OCI-LY3 (cell line): ENCODE measurements at regions not wholly inside any gene's neighbourhood (a gene's known extent, or its start where the extent isn't known, plus 50 kb on each side); places are given as distances from the start of the nearest gene placed in this dataset.
A peak's percentile ranks its signal among the peaks of the same experiment; 100 is the strongest.

Source experiments
- H2AFZ ChIP-seq: fragments of 200-600, 300-600 bp; shearing (Covaris generic); 2 replicates; pipeline ENCODE4 v1.6.0; 2014; ENCODE audit warnings: antibody characterized with exemption, low read depth, low read length
- H3K27ac ChIP-seq: fragments of 200-600, 300-600 bp; sonication (generic); 2 replicates; pipeline ENCODE4 v1.5.1; 2014; ENCODE audit warnings: mild to moderate bottlenecking, low read length, moderate library complexity, mixed read lengths
- H3K27me3 ChIP-seq: fragments of 200-600, 300-600 bp; sonication (generic); 2 replicates; pipeline ENCODE4 v1.6.1; 2014; ENCODE audit warnings: low read depth, low read length, mixed read lengths
- H3K36me3 ChIP-seq: fragments of 200-600, 300-600 bp; sonication (generic); replicated peaks from 2 replicates; pipeline ENCODE3; 2014; ENCODE audit warnings: low read depth, low read length, mixed read lengths
- H3K4me1 ChIP-seq: fragments of 300-600, 200-600 bp; sonication (generic); 2 replicates; pipeline ENCODE4 v1.6.1; 2014; ENCODE audit warnings: low read length, mixed read lengths
- H3K4me2 ChIP-seq: fragments of 200-600, 300-600 bp; sonication (generic); 2 replicates; pipeline ENCODE4 v1.6.1; 2014; ENCODE audit warnings: low read length, mixed read lengths
- H3K4me3 ChIP-seq: fragments of 300-600, 200-600 bp; sonication (generic); 2 replicates; pipeline ENCODE4 v1.5.1; 2014; ENCODE audit warnings: antibody characterized with exemption, mild to moderate bottlenecking, low read length, moderate library complexity
- H3K79me2 ChIP-seq: fragments of 300-600, 200-600 bp; shearing (Covaris generic); 2 replicates; pipeline ENCODE4 v1.6.1; 2014; ENCODE audit warnings: mild to moderate bottlenecking, low read length, mixed read lengths
- H3K9ac ChIP-seq: fragments of 300-600, 200-600 bp; shearing (Covaris generic); 2 replicates; pipeline ENCODE4 v1.6.0; 2014; ENCODE audit warnings: mild to moderate bottlenecking, low read length, moderate library complexity
- H3K9me3 ChIP-seq: fragments of 200-600, 300-600 bp; shearing (Covaris generic); 2 replicates; pipeline ENCODE4 v1.6.1; 2014; ENCODE audit warnings: low read length, mixed read lengths; ENCODE audit not compliant: insufficient read depth
- H4K20me1 ChIP-seq: fragments of 200-600, 300-600 bp; sonication (generic); 2 replicates; pipeline ENCODE4 v1.6.1; 2016; ENCODE audit warnings: low read length, mixed read lengths; ENCODE audit not compliant: insufficient read depth
- CTCF ChIP-seq: fragments of 200-600, 300-600 bp; sonication (generic); IDR thresholded peaks from 2 replicates; pipeline ENCODE4 v1.5.1; 2014; ENCODE audit warnings: antibody characterized with exemption, low read length, low read depth
- EZH2phosphoT487 ChIP-seq: fragments of 200-600 bp; shearing (Covaris generic); IDR thresholded peaks from 2 replicates; pipeline ENCODE4 v1.6.1; 2018; ENCODE audit warnings: antibody characterized with exemption, mixed run types, low read depth

GRCh38 chr10:78972947-78973900, 95.5 kb upstream of the ZMIZ1 start:
- Histone ChIP-seq H3K4me3 (peak overlapping the region; percentile 80), H3K27ac (no peak overlapping the region), H3K4me2 (peak overlapping the region; percentile 97), H3K4me1 (peaks cover 6% of the 10 kb centered on the region), H3K9ac (peak overlapping the region; percentile 64; the same call in 1 of the 2 replicates), H2AFZ (no peak overlapping the region), H3K27me3 (no peaks in the 10 kb centered on the region), H4K20me1 (no peaks in the 10 kb centered on the region), H3K36me3 (no peaks in the 10 kb centered on the region), H3K9me3 (no peaks in the 10 kb centered on the region), H3K79me2 (no peaks in the 10 kb centered on the region)
- TF ChIP-seq CTCF: no peak
- no peak for TF ChIP-seq EZH2phosphoT487

- Histone ChIP-seq H3K9ac (peak overlapping the region; percentile 64), H3K79me2 (no peaks in the 10 kb centered on the region), H3K27ac (no peak overlapping the region), H3K9me3 (no peaks in the 10 kb centered on the region), H3K4me1 (peaks cover 6% of the 10 kb centered on the region), H3K4me3 (peak overlapping the region; percentile 80), H3K4me2 (peak overlapping the region; percentile 97), H4K20me1 (no peaks in the 10 kb centered on the region), H3K36me3 (no peaks in the 10 kb centered on the region), H2AFZ (peak overlapping the region; percentile 87), H3K27me3 (no peaks in the 10 kb centered on the region)
- TF ChIP-seq EZH2phosphoT487 (no peak), CTCF (no peak)
Observed at GRCh38 chr10:78973901-78974616, 94.7 kb upstream of the ZMIZ1 start.

- peak overlapping the region; percentile 80 for H3K4me3 ChIP-seq
- no peak overlapping the region for H3K27ac ChIP-seq
- peak overlapping the region; percentile 87 for H2AFZ ChIP-seq
- peaks cover 6% of the 10 kb centered on the region for H3K4me1 ChIP-seq
- H4K20me1 ChIP-seq: no peaks in the 10 kb centered on the region
- TF ChIP-seq CTCF: peak; percentile 60
- TF ChIP-seq EZH2phosphoT487: no peak
- H3K9me3 ChIP-seq: no peaks in the 10 kb centered on the region
- peaks cover 4% of the 10 kb centered on the region; the same call in 1 of the 2 replicates for H3K27me3 ChIP-seq
- no peaks in the 10 kb centered on the region for H3K36me3 ChIP-seq
- peak overlapping the region; percentile 97 for H3K4me2 ChIP-seq
- no peaks in the 10 kb centered on the region for H3K79me2 ChIP-seq
- H3K9ac ChIP-seq: peak overlapping the region; percentile 64
Observed at GRCh38 chr10:78974617-78975317, 94.0 kb upstream of the ZMIZ1 start.

- no peak overlapping the region for H3K4me3 ChIP-seq
- no peaks in the 10 kb centered on the region for H3K79me2 ChIP-seq
- H3K27me3 ChIP-seq: peaks cover 7% of the 10 kb centered on the region; the same call in 1 of the 2 replicates
- no peak overlapping the region for H3K27ac ChIP-seq
- H3K4me2 ChIP-seq: no peak overlapping the region
- no peak overlapping the region for H2AFZ ChIP-seq
- no peaks in the 10 kb centered on the region for H4K20me1 ChIP-seq
- no peaks in the 10 kb centered on the region for H3K36me3 ChIP-seq
- no peak for TF ChIP-seq EZH2phosphoT487
- TF ChIP-seq CTCF: no peak
- H3K9me3 ChIP-seq: no peaks in the 10 kb centered on the region
- no peak overlapping the region for H3K9ac ChIP-seq
- peaks cover 6% of the 10 kb centered on the region for H3K4me1 ChIP-seq
Observed at GRCh38 chr10:78975926-78976325, 92.8 kb upstream of the ZMIZ1 start.
